Lung (tissue), 11 donors: ENCODE measurements at regions not wholly inside any gene's neighbourhood (a gene's known extent, or its start where the extent isn't known, plus 50 kb on each side); places are given as distances from the start of the nearest gene placed in this dataset.

Source experiments
- ATAC-seq: fragments of 200-7000 bp; cut with Tn5 transposase; one replicate; pipeline ENCODE4 v1.9.1; 2020; ENCODE audit warnings: moderate number of reproducible peaks; ENCODE audit not compliant: insufficient read depth, low FRiP score
- DNase-seq, 3 donors: peaks; one replicate each; pipeline ENCODE4 v3.0.0-alpha.2; 2013 to 2017
- H3K27ac ChIP-seq, 2 donors: one replicate each; pipeline ENCODE4 v1.5.1; 2013; ENCODE audit warnings: mild to moderate bottlenecking in 2 of 2, moderate library complexity in 2 of 2, control low read depth in 1 of 2, inconsistent platforms in 1 of 2, low read depth in 1 of 2, low read length in 1 of 2
- H3K27me3 ChIP-seq, 3 donors: one replicate each; pipeline ENCODE4 v1.5.1; 2013; ENCODE audit warnings: low read length in 2 of 3; ENCODE audit not compliant: control insufficient read depth in 3 of 3, insufficient read depth in 3 of 3
- H3K36me3 ChIP-seq, 4 donors: one replicate each; pipeline ENCODE4 v1.5.1; 2013; ENCODE audit warnings: low read length in 4 of 4, mild to moderate bottlenecking in 1 of 4, moderate library complexity in 1 of 4; ENCODE audit not compliant: control insufficient read depth in 4 of 4, insufficient read depth in 4 of 4
- H3K4me1 ChIP-seq, 5 donors: one replicate each; pipeline ENCODE4 v1.5.1; 2013; ENCODE audit warnings: low read length in 5 of 5, mild to moderate bottlenecking in 2 of 5, moderate library complexity in 1 of 5; ENCODE audit not compliant: control insufficient read depth in 5 of 5, insufficient read depth in 5 of 5
- H3K4me3 ChIP-seq: one replicate; pipeline ENCODE4 v1.5.1; 2013; ENCODE audit warnings: mild to moderate bottlenecking, control low read depth, moderate library complexity
- H3K9ac ChIP-seq, 2 donors: one replicate each; pipeline ENCODE4 v1.5.1; 2013; ENCODE audit warnings: low read length in 2 of 2, control low read depth in 1 of 2; ENCODE audit not compliant: insufficient read depth in 1 of 2
- H3K9me3 ChIP-seq, 4 donors: one replicate each; pipeline ENCODE4 v1.5.1; 2013; ENCODE audit warnings: low read length in 3 of 4, mild to moderate bottlenecking in 1 of 4, moderate library complexity in 1 of 4; ENCODE audit not compliant: control insufficient read depth in 4 of 4, insufficient read depth in 3 of 4
- WGBS, 2 donors: extraction: QIAGEN DNeasy Blood & Tissue Kit; methylation state at CpG; one replicate each; pipeline ENCODE4 v1.1.7; 2013; 5-methylcytosine and 5-hydroxymethylcytosine counted together
- TF ChIP-seq, protein P1 (sequence below): IDR thresholded peaks from 2 replicates; pipeline ENCODE4 v1.5.1; 2012; ENCODE audit warnings: mild to moderate bottlenecking; ENCODE audit errors: control extremely low read depth, extremely low read depth
- donor health status: control.
- donor health status: control.
- donor health status: Bipolar disorder and iron deficiency.
- donor health status: healthy.
- donor health status: DM: yes; HTN: yes; CAD: no.

DNA sequence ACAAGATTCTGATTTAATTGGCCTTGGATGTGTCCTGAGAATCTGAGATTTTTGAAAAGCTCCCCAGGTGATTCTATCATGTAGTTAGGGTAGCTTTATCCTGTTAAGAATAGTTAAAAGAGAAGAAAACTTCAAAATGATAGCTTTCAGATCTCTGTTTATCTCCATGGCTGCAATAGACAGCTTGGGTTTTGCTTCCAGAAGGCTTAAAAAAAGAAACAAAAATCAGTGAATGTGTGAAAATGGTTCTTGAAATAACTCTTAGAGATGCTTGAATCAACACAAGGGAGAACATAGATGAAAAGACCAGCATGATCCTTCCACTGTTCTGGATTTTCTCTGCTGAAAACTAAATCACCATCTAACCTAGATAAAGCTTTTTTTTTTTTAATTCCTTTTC is 60.8 kb upstream of the TMC3 start:
- DNase-seq, result no peak
- Histone ChIP-seq H3K4me1 (no peaks in the 10 kb centered on the region), H3K36me3 (no peaks in the 10 kb centered on the region), H3K9me3 (no peaks in the 10 kb centered on the region), H3K9ac (no peak overlapping the region), H3K27me3 (no peaks in the 10 kb centered on the region), H3K4me3 (no peak overlapping the region), H3K27ac (no peak overlapping the region)
- TF ChIP-seq, protein P1, sequence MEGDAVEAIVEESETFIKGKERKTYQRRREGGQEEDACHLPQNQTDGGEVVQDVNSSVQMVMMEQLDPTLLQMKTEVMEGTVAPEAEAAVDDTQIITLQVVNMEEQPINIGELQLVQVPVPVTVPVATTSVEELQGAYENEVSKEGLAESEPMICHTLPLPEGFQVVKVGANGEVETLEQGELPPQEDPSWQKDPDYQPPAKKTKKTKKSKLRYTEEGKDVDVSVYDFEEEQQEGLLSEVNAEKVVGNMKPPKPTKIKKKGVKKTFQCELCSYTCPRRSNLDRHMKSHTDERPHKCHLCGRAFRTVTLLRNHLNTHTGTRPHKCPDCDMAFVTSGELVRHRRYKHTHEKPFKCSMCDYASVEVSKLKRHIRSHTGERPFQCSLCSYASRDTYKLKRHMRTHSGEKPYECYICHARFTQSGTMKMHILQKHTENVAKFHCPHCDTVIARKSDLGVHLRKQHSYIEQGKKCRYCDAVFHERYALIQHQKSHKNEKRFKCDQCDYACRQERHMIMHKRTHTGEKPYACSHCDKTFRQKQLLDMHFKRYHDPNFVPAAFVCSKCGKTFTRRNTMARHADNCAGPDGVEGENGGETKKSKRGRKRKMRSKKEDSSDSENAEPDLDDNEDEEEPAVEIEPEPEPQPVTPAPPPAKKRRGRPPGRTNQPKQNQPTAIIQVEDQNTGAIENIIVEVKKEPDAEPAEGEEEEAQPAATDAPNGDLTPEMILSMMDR, result no peak
- ATAC-seq, result no peak

DNA sequence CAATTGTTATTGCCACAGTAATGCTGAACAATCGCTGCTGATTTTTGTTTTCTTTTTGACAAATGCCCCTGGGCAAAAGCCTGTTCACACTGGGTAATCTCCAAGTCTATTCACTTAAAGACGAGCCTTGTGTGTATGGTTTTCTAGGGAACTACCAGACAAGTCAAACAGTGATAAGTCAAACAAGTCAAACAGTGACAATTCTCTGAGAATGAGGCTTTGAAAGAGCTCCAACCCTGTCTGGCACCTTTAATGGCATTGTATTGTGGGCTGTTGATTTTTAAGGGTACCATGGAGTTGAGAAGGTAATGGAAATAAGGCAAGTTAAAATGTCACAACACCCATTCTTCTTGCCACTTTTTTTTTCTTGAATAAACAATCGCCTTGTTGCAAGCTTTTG is 59.4 kb upstream of the TMC3 start:
- Histone ChIP-seq H3K4me1 (no peaks in the 10 kb centered on the region), H3K27ac (no peak overlapping the region), H3K27me3 (no peaks in the 10 kb centered on the region), H3K36me3 (no peaks in the 10 kb centered on the region), H3K4me3 (no peak overlapping the region), H3K9me3 (no peaks in the 10 kb centered on the region), H3K9ac (no peak overlapping the region)
- no peak for DNase-seq
- TF ChIP-seq, protein P1, result no peak
- no peak for ATAC-seq
- 74 to 82% methylated on average over 3 of the region's 3 CpGs for WGBS, 2 donors

DNA sequence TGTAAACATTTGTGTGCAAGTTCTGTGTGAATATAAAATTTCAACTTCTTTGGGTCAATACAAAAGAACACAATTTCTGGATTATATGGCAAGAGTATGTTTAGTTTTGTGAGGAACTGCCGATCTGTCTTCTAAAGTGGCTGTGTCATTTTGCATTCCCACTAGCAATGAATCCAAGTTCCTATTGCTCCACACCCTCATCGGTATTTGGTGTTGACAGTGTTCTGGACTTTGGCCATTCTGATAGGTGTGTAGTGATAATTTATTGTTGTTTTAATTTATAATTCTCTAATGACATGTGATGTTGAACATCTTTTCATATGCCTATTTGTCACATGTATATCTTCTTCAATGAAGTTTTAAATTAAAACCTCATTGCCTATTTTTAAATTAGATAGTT is 58.2 kb upstream of the TMC3 start:
- TF ChIP-seq, protein P1, result no peak
- WGBS, 2 donors, result 87 to 93% methylated on average over 2 of the region's 2 CpGs
- no peak overlapping the region for H3K27ac ChIP-seq
- H3K27me3 ChIP-seq, result no peaks in the 10 kb centered on the region
- H3K9ac ChIP-seq, result no peak overlapping the region
- H3K4me3 ChIP-seq, result no peak overlapping the region
- no peaks in the 10 kb centered on the region for H3K9me3 ChIP-seq
- H3K36me3 ChIP-seq, result no peaks in the 10 kb centered on the region
- ATAC-seq (no peak), DNase-seq (no peak)
- no peaks in the 10 kb centered on the region for H3K4me1 ChIP-seq

DNA sequence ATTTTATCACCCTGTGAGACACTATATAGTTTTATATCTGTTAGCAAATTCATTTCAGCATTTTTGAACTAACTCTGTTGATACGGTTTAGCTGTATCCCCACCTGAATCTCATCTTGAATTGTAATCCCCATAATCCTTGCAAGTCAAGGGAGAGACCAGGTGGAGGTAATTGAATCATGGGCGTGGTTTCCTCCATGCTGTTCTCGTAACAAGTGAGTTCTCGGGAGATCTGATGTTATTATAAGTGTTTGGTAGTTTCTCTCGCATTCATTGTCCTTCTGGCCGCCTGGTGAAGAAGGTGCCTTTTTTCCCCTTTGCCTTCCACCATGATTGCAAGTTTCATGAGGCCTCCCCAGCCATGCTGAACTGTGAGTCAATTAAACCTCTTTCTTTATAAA is 53.2 kb upstream of the TMC3 start:
- no peaks in the 10 kb centered on the region for H3K27me3 ChIP-seq
- H3K27ac ChIP-seq, result no peak overlapping the region
- ATAC-seq (no peak), DNase-seq (no peak)
- no peaks in the 10 kb centered on the region for H3K36me3 ChIP-seq
- WGBS, 2 donors, result 85 to 91% methylated on average over 6 of the region's 6 CpGs
- TF ChIP-seq, protein P1, result no peak
- H3K9ac ChIP-seq, result no peak overlapping the region
- H3K9me3 ChIP-seq, result no peaks in the 10 kb centered on the region
- H3K4me1 ChIP-seq, result no peaks in the 10 kb centered on the region
- H3K4me3 ChIP-seq, result no peak overlapping the region
